SJCRH30 (cell line): ENCODE measurements at regions not wholly inside any gene's neighbourhood (a gene's known extent, or its start where the extent isn't known, plus 50 kb on each side); places are given as distances from the start of the nearest gene placed in this dataset.

Experiments
- DNase-seq, 2 experiments: peaks; one replicate each; pipeline ENCODE4 v3.0.0-alpha.2; 2015 to 2020
- H3K27ac ChIP-seq: fragments of 250-450 bp; sonication (Bioruptor Pico); 2 replicates; pipeline ENCODE4 v1.5.1; 2020; ENCODE audit warnings: mild to moderate bottlenecking, moderate library complexity
- H3K27me3 ChIP-seq: fragments of 250-450 bp; sonication (Bioruptor Pico); 2 replicates; pipeline ENCODE4 v1.5.1; 2020; ENCODE audit warnings: mild to moderate bottlenecking, moderate library complexity
- H3K36me3 ChIP-seq: fragments of 250-450 bp; sonication (Bioruptor Pico); 2 replicates; pipeline ENCODE4 v1.5.1; 2020; ENCODE audit warnings: mild to moderate bottlenecking, moderate library complexity
- H3K4me1 ChIP-seq: fragments of 250-450 bp; sonication (Bioruptor Pico); 2 replicates; pipeline ENCODE4 v1.5.1; 2020; ENCODE audit warnings: mild to moderate bottlenecking, moderate library complexity
- H3K4me3 ChIP-seq: fragments of 250-450 bp; sonication (Bioruptor Pico); 2 replicates; pipeline ENCODE4 v1.5.1; 2020; ENCODE audit warnings: mild to moderate bottlenecking, moderate library complexity
- H3K9me3 ChIP-seq: fragments of 250-450 bp; sonication (Bioruptor Pico); replicated peaks from 2 replicates; pipeline ENCODE4 v1.5.1; 2020; ENCODE audit warnings: mild to moderate bottlenecking, moderate library complexity

GRCh38 chr18:56119681-56120080 is 518.7 kb downstream of the TXNL1 start:
- Histone ChIP-seq H3K4me1 (no peaks in the 10 kb centered on the region), H3K4me3 (no peak overlapping the region), H3K9me3 (no peaks in the 10 kb centered on the region), H3K27me3 (no peaks in the 10 kb centered on the region), H3K36me3 (no peaks in the 10 kb centered on the region), H3K27ac (no peak overlapping the region)
- DNase-seq = no peak

- Histone ChIP-seq H3K4me3 (no peak overlapping the region), H3K27ac (no peak overlapping the region), H3K4me1 (no peaks in the 10 kb centered on the region), H3K27me3 (no peaks in the 10 kb centered on the region), H3K9me3 (no peaks in the 10 kb centered on the region), H3K36me3 (no peaks in the 10 kb centered on the region)
- DNase-seq = no peak
Observed at GRCh38 chr18:56118422-56118821, 520.0 kb downstream of the TXNL1 start.

- no peaks in the 10 kb centered on the region for H3K9me3 ChIP-seq
- no peaks in the 10 kb centered on the region for H3K36me3 ChIP-seq
- no peak overlapping the region for H3K4me3 ChIP-seq
- H3K27me3 ChIP-seq = no peaks in the 10 kb centered on the region
- no peak for DNase-seq
- H3K4me1 ChIP-seq = no peaks in the 10 kb centered on the region
- no peak overlapping the region for H3K27ac ChIP-seq
Observed at GRCh38 chr18:56115071-56116015, 523.0 kb downstream of the TXNL1 start.

- H3K4me3 ChIP-seq = no peak overlapping the region
- no peaks in the 10 kb centered on the region for H3K4me1 ChIP-seq
- no peaks in the 10 kb centered on the region for H3K9me3 ChIP-seq
- no peaks in the 10 kb centered on the region for H3K36me3 ChIP-seq
- H3K27ac ChIP-seq = no peak overlapping the region
- no peak for DNase-seq
- H3K27me3 ChIP-seq = no peaks in the 10 kb centered on the region
Observed at GRCh38 chr18:56112984-56113383, 525.0 kb upstream of the TCF4 start.

- Histone ChIP-seq H3K36me3 (no peaks in the 10 kb centered on the region), H3K4me1 (no peaks in the 10 kb centered on the region), H3K27ac (no peak overlapping the region), H3K4me3 (no peak overlapping the region), H3K9me3 (no peaks in the 10 kb centered on the region), H3K27me3 (no peaks in the 10 kb centered on the region)
- no peak for DNase-seq
Observed at GRCh38 chr18:56112013-56112749, 524.2 kb upstream of the TCF4 start.

GRCh38 chr18:56109757-56110156 is 521.8 kb upstream of the TCF4 start:
- DNase-seq = no peak
- Histone ChIP-seq H3K27ac (no peak overlapping the region), H3K4me1 (no peaks in the 10 kb centered on the region), H3K36me3 (no peaks in the 10 kb centered on the region), H3K27me3 (no peaks in the 10 kb centered on the region), H3K9me3 (no peaks in the 10 kb centered on the region), H3K4me3 (no peak overlapping the region)

GRCh38 chr18:56108478-56109367 is 520.7 kb upstream of the TCF4 start:
- H3K36me3 ChIP-seq = no peaks in the 10 kb centered on the region
- no peaks in the 10 kb centered on the region for H3K4me1 ChIP-seq
- H3K27ac ChIP-seq = no peak overlapping the region
- H3K4me3 ChIP-seq = no peak overlapping the region
- no peak for DNase-seq
- no peaks in the 10 kb centered on the region for H3K9me3 ChIP-seq
- H3K27me3 ChIP-seq = no peaks in the 10 kb centered on the region

- no peak overlapping the region for H3K27ac ChIP-seq
- H3K36me3 ChIP-seq = no peaks in the 10 kb centered on the region
- H3K4me3 ChIP-seq = no peak overlapping the region
- no peak for DNase-seq
- H3K4me1 ChIP-seq = no peaks in the 10 kb centered on the region
- H3K9me3 ChIP-seq = no peaks in the 10 kb centered on the region
- H3K27me3 ChIP-seq = no peaks in the 10 kb centered on the region
Observed at GRCh38 chr18:56107821-56108477, 520.0 kb upstream of the TCF4 start.

GRCh38 chr18:56100090-56100722 is 512.2 kb upstream of the TCF4 start:
- no peak overlapping the region for H3K4me3 ChIP-seq
- H3K9me3 ChIP-seq = no peaks in the 10 kb centered on the region
- no peak overlapping the region for H3K27ac ChIP-seq
- no peaks in the 10 kb centered on the region for H3K4me1 ChIP-seq
- H3K27me3 ChIP-seq = no peaks in the 10 kb centered on the region
- DNase-seq = no peak
- no peaks in the 10 kb centered on the region for H3K36me3 ChIP-seq

- Histone ChIP-seq H3K27me3 (no peaks in the 10 kb centered on the region), H3K27ac (no peak overlapping the region), H3K9me3 (no peaks in the 10 kb centered on the region), H3K36me3 (no peaks in the 10 kb centered on the region), H3K4me1 (no peaks in the 10 kb centered on the region), H3K4me3 (no peak overlapping the region)
- no peak for DNase-seq
Observed at GRCh38 chr18:56097621-56098020, 509.6 kb upstream of the TCF4 start.

GRCh38 chr18:56096861-56097260 is 508.9 kb upstream of the TCF4 start:
- H3K4me1 ChIP-seq = no peaks in the 10 kb centered on the region
- no peaks in the 10 kb centered on the region for H3K9me3 ChIP-seq
- no peak overlapping the region for H3K4me3 ChIP-seq
- H3K36me3 ChIP-seq = no peaks in the 10 kb centered on the region
- H3K27ac ChIP-seq = no peak overlapping the region
- no peak for DNase-seq
- H3K27me3 ChIP-seq = no peaks in the 10 kb centered on the region

- Histone ChIP-seq H3K4me1 (no peaks in the 10 kb centered on the region), H3K27me3 (no peaks in the 10 kb centered on the region), H3K27ac (no peak overlapping the region), H3K4me3 (no peak overlapping the region), H3K9me3 (no peaks in the 10 kb centered on the region), H3K36me3 (no peaks in the 10 kb centered on the region)
- DNase-seq = no peak
Observed at GRCh38 chr18:56089612-56090258, 501.7 kb upstream of the TCF4 start.

- DNase-seq = no peak
- no peak overlapping the region for H3K4me3 ChIP-seq
- no peaks in the 10 kb centered on the region for H3K36me3 ChIP-seq
- no peaks in the 10 kb centered on the region for H3K27me3 ChIP-seq
- no peaks in the 10 kb centered on the region for H3K9me3 ChIP-seq
- no peaks in the 10 kb centered on the region for H3K4me1 ChIP-seq
- no peak overlapping the region for H3K27ac ChIP-seq
Observed at GRCh38 chr18:56086786-56087185, 498.8 kb upstream of the TCF4 start.
